ENCODE measurements at regions not wholly inside any gene's neighbourhood (a gene's known extent, or its start where the extent isn't known, plus 50 kb on each side); places are given as distances from the start of the nearest gene placed in this dataset.
"Not testable (repeated sequence)": the region's sequence is repeated elsewhere in the genome, so short reads cannot be mapped to it uniquely, and the experiment has no call there.

GRCh38 chr9:1514776-1515363 lies 464.7 kb downstream of the DMRT2 start:
- no peak overlapping the region for H3K4me3 ChIP-seq (ENCODE audit: low read length)
- DNase-seq (ENCODE audit: low read depth, low spot score): no peak

- DNase-seq (ENCODE audit: low read depth, low spot score): no peak
Observed at GRCh38 chr9:1515557-1515956, 465.4 kb downstream of the DMRT2 start.

GRCh38 chr9:1521547-1521946 lies 471.4 kb downstream of the DMRT2 start:
- no peak overlapping the region for H3K4me3 ChIP-seq (ENCODE audit: low read length)
- no peak for DNase-seq (ENCODE audit: low read depth, low spot score)

More at GRCh38 chr9:1515557-1515956, 465.4 kb downstream of the DMRT2 start:
- H3K4me3 ChIP-seq (ENCODE audit: low read length): no peak overlapping the region

- H3K4me3 ChIP-seq (ENCODE audit: low read length): no peak overlapping the region
- DNase-seq (ENCODE audit: low read depth, low spot score): no peak
Observed at GRCh38 chr9:1522219-1522767, 472.1 kb downstream of the DMRT2 start.

GRCh38 chr9:1528456-1528855 lies 478.3 kb downstream of the DMRT2 start:
- DNase-seq (ENCODE audit: low read depth, low spot score): no peak
- H3K4me3 ChIP-seq (ENCODE audit: low read length): no peak overlapping the region

- H3K4me3 ChIP-seq (ENCODE audit: low read length): no peak overlapping the region
- DNase-seq (ENCODE audit: low read depth, low spot score): no peak
Observed at GRCh38 chr9:1530696-1531095, 480.5 kb downstream of the DMRT2 start.

- no peak for DNase-seq (ENCODE audit: low read depth, low spot score)
- H3K4me3 ChIP-seq (ENCODE audit: low read length): no peak overlapping the region
Observed at GRCh38 chr9:1531424-1531823, 481.3 kb downstream of the DMRT2 start.

- no peak for DNase-seq (ENCODE audit: low read depth, low spot score)
- H3K4me3 ChIP-seq (ENCODE audit: low read length): no peak overlapping the region
Observed at GRCh38 chr9:1532171-1532570, 482.0 kb downstream of the DMRT2 start.

GRCh38 chr9:1535051-1535450 lies 480.1 kb upstream of the SMARCA2 start:
- DNase-seq (ENCODE audit: low read depth, low spot score): no peak
- no peak overlapping the region for H3K4me3 ChIP-seq (ENCODE audit: low read length)

GRCh38 chr9:1535599-1535998 lies 479.5 kb upstream of the SMARCA2 start:
- no peak overlapping the region for H3K4me3 ChIP-seq (ENCODE audit: low read length)
- DNase-seq (ENCODE audit: low read depth, low spot score): no peak

- DNase-seq (ENCODE audit: low read depth, low spot score): no peak
- H3K4me3 ChIP-seq (ENCODE audit: low read length): no peak overlapping the region
Observed at GRCh38 chr9:1536522-1537170, 478.5 kb upstream of the SMARCA2 start.

- no peak for DNase-seq (ENCODE audit: low read depth, low spot score)
- no peak overlapping the region for H3K4me3 ChIP-seq (ENCODE audit: low read length)
Observed at GRCh38 chr9:1538301-1538700, 476.8 kb upstream of the SMARCA2 start.

GRCh38 chr9:1539216-1539615 lies 475.9 kb upstream of the SMARCA2 start:
- no peak overlapping the region for H3K4me3 ChIP-seq (ENCODE audit: low read length)
- DNase-seq (ENCODE audit: low read depth, low spot score): no peak

- no peak for DNase-seq (ENCODE audit: low read depth, low spot score)
- H3K4me3 ChIP-seq (ENCODE audit: low read length): no peak overlapping the region
Observed at GRCh38 chr9:1550636-1551035, 464.5 kb upstream of the SMARCA2 start.

- no peak overlapping the region for H3K4me3 ChIP-seq (ENCODE audit: low read length)
- DNase-seq (ENCODE audit: low read depth, low spot score): no peak
Observed at GRCh38 chr9:1554081-1555035, 460.8 kb upstream of the SMARCA2 start.

- DNase-seq (ENCODE audit: low read depth, low spot score); H3K4me3 ChIP-seq (ENCODE audit: low read length): not testable (repeated sequence)
Observed at GRCh38 chr9:1558666-1559065, 456.5 kb upstream of the SMARCA2 start.

- no peak overlapping the region for H3K4me3 ChIP-seq (ENCODE audit: low read length)
- DNase-seq (ENCODE audit: low read depth, low spot score): no peak
Observed at GRCh38 chr9:1575939-1576338, 439.2 kb upstream of the SMARCA2 start.

- H3K4me3 ChIP-seq (ENCODE audit: low read length): no peak overlapping the region
- no peak for DNase-seq (ENCODE audit: low read depth, low spot score)
Observed at GRCh38 chr9:1580215-1580614, 434.9 kb upstream of the SMARCA2 start.

- DNase-seq (ENCODE audit: low read depth, low spot score): no peak
Observed at GRCh38 chr9:1581926-1582325, 433.2 kb upstream of the SMARCA2 start.

GRCh38 chr9:1591310-1591709 lies 423.8 kb upstream of the SMARCA2 start:
- DNase-seq (ENCODE audit: low read depth, low spot score): no peak
- no peak overlapping the region for H3K4me3 ChIP-seq (ENCODE audit: low read length)

More at GRCh38 chr9:1581926-1582325, 433.2 kb upstream of the SMARCA2 start:
- H3K4me3 ChIP-seq (ENCODE audit: low read length): no peak overlapping the region
